SK-N-SH (cell line): ENCODE measurements at regions not wholly inside any gene's neighbourhood (a gene's known extent, or its start where the extent isn't known, plus 50 kb on each side); places are given as distances from the start of the nearest gene placed in this dataset.

Experiments
- CTCF ChIA-PET: fragments of 300-600, 350-600 bp; formaldehyde crosslinking; extraction: SDS; loops from one replicate; lab custom pipeline; 2021; lab: Yijun Ruan, JAX
- POLR2A ChIA-PET: fragments of 350-600 bp; sonication (Branson Sonifier 250); formaldehyde crosslinking; extraction: SDS; loops from one replicate; lab custom pipeline; 2020; ENCODE audit warnings: antibody characterized with exemption, inconsistent platforms; lab: Yijun Ruan, JAX
- DNase-seq: peaks from one replicate; pipeline ENCODE4 v3.0.0; 2012
- H2AFZ ChIP-seq: fragments of 200-600 bp; sonication (generic); 2 replicates; pipeline ENCODE4 v1.8.1; 2016; ENCODE audit warnings: antibody characterized with exemption, mild to moderate bottlenecking, low read depth
- H3F3A ChIP-seq: fragments of 200-600 bp; sonication (generic); replicated peaks from 2 replicates; pipeline ENCODE3; 2016; ENCODE audit warnings: antibody characterized with exemption, mild to moderate bottlenecking; ENCODE audit not compliant: insufficient read depth
- H3K27ac ChIP-seq, 2 experiments: fragments of 200-500 bp in 1 of 2; fragments of 200-600 bp in 1 of 2; sonication (Bioruptor generic) in 1 of 2; sonication (generic), shearing (Covaris generic) in 1 of 2; 2 replicates each; pipeline versions ENCODE4 v1.5.1 to v1.6.1; 2014 to 2016; ENCODE audit warnings: low read depth in 2 of 2, inconsistent platforms in 1 of 2, low read length in 1 of 2, mild to moderate bottlenecking in 1 of 2, mixed read lengths in 1 of 2
- H3K27me3 ChIP-seq: fragments of 200-600 bp; sonication (generic), shearing (Covaris generic); 2 replicates; pipeline ENCODE4 v1.6.1; 2016; ENCODE audit warnings: mixed run types; ENCODE audit not compliant: insufficient read depth
- H3K36me3 ChIP-seq, 2 experiments: fragments of 200-500 bp in 1 of 2; fragments of 200-600 bp in 1 of 2; sonication (Bioruptor generic) in 1 of 2; sonication (generic) in 1 of 2; replicated peaks in 1 of 2; 2 replicates each; pipeline versions ENCODE3 to v1.5.1; 2014 to 2016; ENCODE audit warnings: low read length in 1 of 2, mild to moderate bottlenecking in 1 of 2; ENCODE audit not compliant: insufficient read depth in 2 of 2, control insufficient read depth in 1 of 2
- H3K4me1 ChIP-seq, 2 experiments: fragments of 200-500 bp in 1 of 2; fragments of 200-600 bp in 1 of 2; sonication (Bioruptor generic) in 1 of 2; sonication (generic), shearing (Covaris generic) in 1 of 2; 2 replicates each; pipeline versions ENCODE4 v1.5.1 to v1.6.1; 2014 to 2016; ENCODE audit warnings: low read depth in 1 of 2, low read length in 1 of 2, mixed run types in 1 of 2; ENCODE audit not compliant: insufficient read depth in 2 of 2, control insufficient read depth in 1 of 2
- H3K4me2 ChIP-seq: fragments of 200-600 bp; sonication (generic), shearing (Covaris generic); 2 replicates; pipeline ENCODE4 v1.6.1; 2017; ENCODE audit warnings: mixed run types
- H3K4me3 ChIP-seq, 2 experiments: fragments of 200-500 bp in 1 of 2; fragments of 200-600 bp in 1 of 2; sonication (Bioruptor generic) in 1 of 2; sonication (generic), shearing (Covaris generic) in 1 of 2; 2 replicates each; pipeline versions ENCODE4 v1.5.1 to v1.8.1; 2014 to 2016; ENCODE audit warnings: low read depth in 2 of 2, inconsistent platforms in 1 of 2, low read length in 1 of 2, mild to moderate bottlenecking in 1 of 2, mixed read lengths in 1 of 2, moderate library complexity in 1 of 2
- H3K79me2 ChIP-seq: fragments of 200-600 bp; sonication (generic); 2 replicates; pipeline ENCODE4 v1.8.1; 2017; ENCODE audit warnings: mild to moderate bottlenecking; ENCODE audit not compliant: insufficient read depth
- H3K9ac ChIP-seq: fragments of 200-600 bp; sonication (generic); 2 replicates; pipeline ENCODE4 v1.6.1; 2017; ENCODE audit warnings: mixed run types
- H3K9me2 ChIP-seq: fragments of 200-600 bp; sonication (generic); 2 replicates; pipeline ENCODE4 v1.6.1; 2017; ENCODE audit warnings: mixed run types
- H3K9me3 ChIP-seq: fragments of 200-600 bp; sonication (generic); 2 replicates; pipeline ENCODE4 v1.6.1; 2017; ENCODE audit warnings: mixed run types, mild to moderate bottlenecking, moderate library complexity
- H4K20me1 ChIP-seq: fragments of 200-600 bp; sonication (generic); 2 replicates; pipeline ENCODE4 v1.6.1; 2017; ENCODE audit warnings: mild to moderate bottlenecking, mixed run types; ENCODE audit not compliant: insufficient read depth
- ELF1 ChIP-seq: IDR thresholded peaks from 2 replicates; pipeline ENCODE4 v1.4.0; 2012
- FOSL2 ChIP-seq: IDR thresholded peaks from 2 replicates; pipeline ENCODE4 v1.4.0; 2012; ENCODE audit warnings: low read depth, mild to moderate bottlenecking, moderate library complexity, borderline replicate concordance
- GABPA ChIP-seq: IDR thresholded peaks from 2 replicates; pipeline ENCODE4 v1.4.0; 2012; ENCODE audit warnings: low read depth, mild to moderate bottlenecking
- NRF1 ChIP-seq: IDR thresholded peaks from 2 replicates; pipeline ENCODE4 v1.6.1; 2012; ENCODE audit warnings: low read depth, mild to moderate bottlenecking, low read length
- POLR2AphosphoS5 ChIP-seq: IDR thresholded peaks from 2 replicates; pipeline ENCODE4 v1.6.1; 2012; ENCODE audit warnings: low read depth, low read length
- RAD21 ChIP-seq: IDR thresholded peaks from 2 replicates; pipeline ENCODE4 v1.6.1; 2012; ENCODE audit warnings: mild to moderate bottlenecking, low read length
- RXRA ChIP-seq: IDR thresholded peaks from 2 replicates; pipeline ENCODE4 v1.4.0; 2012; ENCODE audit warnings: low read depth, mild to moderate bottlenecking, borderline replicate concordance
- SIN3A ChIP-seq: IDR thresholded peaks from 2 replicates; pipeline ENCODE4 v1.6.1; 2012; ENCODE audit warnings: low read depth, mild to moderate bottlenecking, low read length, moderate library complexity, borderline replicate concordance
- SMC3 ChIP-seq: IDR thresholded peaks from 2 replicates; pipeline ENCODE4 v1.6.1; 2012; ENCODE audit warnings: low read depth, low read length, improper control_type of control experiment
- YY1 ChIP-seq: IDR thresholded peaks from 2 replicates; pipeline ENCODE4 v1.4.0; 2012; ENCODE audit warnings: low read depth, mild to moderate bottlenecking
- WGBS: methylation state at CpG from one replicate; pipeline ENCODE4 v1.1.6; 2017; ENCODE audit warnings: low lambda C conversion rate; 5-methylcytosine and 5-hydroxymethylcytosine counted together
- TF ChIP-seq, protein P1 (sequence below): IDR thresholded peaks from 2 replicates; pipeline ENCODE4 v1.6.1; 2012; ENCODE audit warnings: mild to moderate bottlenecking, low read depth, low read length, moderate library complexity
- TF ChIP-seq, protein P2 (sequence below): fragments of 200-600 bp; sonication (generic); IDR thresholded peaks from 2 replicates; pipeline ENCODE4 v1.6.1; 2017; ENCODE audit warnings: antibody characterized with exemption, mild to moderate bottlenecking, moderate library complexity
- TF ChIP-seq, protein P3 (sequence below): IDR thresholded peaks from 2 replicates; pipeline ENCODE4; 2012
- TF ChIP-seq, protein P4 (sequence below): IDR thresholded peaks from 2 replicates; pipeline ENCODE4 v1.4.0; 2012; ENCODE audit warnings: low read depth, borderline replicate concordance

DNA sequence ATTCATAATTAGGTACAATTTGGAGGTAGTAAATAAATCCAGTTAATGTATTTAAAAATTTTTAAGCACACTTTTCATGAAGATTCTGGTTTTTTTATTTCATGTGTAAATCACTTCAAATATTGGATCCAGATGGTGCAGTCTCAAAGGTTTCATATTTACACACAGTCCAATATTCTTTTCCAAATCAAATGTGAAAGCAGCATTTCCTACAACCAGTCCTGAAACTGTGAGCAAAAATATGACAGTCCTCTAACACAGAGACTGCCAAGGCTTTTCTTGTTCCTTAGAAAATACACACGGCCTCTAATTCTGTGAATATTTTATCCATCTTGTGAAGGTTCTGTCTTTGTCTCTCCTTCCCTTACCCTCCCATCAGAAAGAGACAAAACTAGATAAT is 645.9 kb downstream of the ARL4A start:
- 4% methylated on average over 1 of the region's 1 CpG for WGBS
- ChIA-PET CTCF (no interaction called here), POLR2A (no interaction called here)
- H4K20me1 ChIP-seq: no peaks in the 10 kb centered on the region
- H3K4me3 ChIP-seq: no peak overlapping the region
- H2AFZ ChIP-seq: no peak overlapping the region
- no peaks in the 10 kb centered on the region for H3F3A ChIP-seq
- no peaks in the 10 kb centered on the region for H3K27me3 ChIP-seq
- H3K4me1 ChIP-seq: no peaks in the 10 kb centered on the region
- TF ChIP-seq SIN3A: no peak
- no peak for TF ChIP-seq GABPA
- no peak for TF ChIP-seq POLR2AphosphoS5
- TF ChIP-seq NRF1: no peak
- TF ChIP-seq, protein P1, sequence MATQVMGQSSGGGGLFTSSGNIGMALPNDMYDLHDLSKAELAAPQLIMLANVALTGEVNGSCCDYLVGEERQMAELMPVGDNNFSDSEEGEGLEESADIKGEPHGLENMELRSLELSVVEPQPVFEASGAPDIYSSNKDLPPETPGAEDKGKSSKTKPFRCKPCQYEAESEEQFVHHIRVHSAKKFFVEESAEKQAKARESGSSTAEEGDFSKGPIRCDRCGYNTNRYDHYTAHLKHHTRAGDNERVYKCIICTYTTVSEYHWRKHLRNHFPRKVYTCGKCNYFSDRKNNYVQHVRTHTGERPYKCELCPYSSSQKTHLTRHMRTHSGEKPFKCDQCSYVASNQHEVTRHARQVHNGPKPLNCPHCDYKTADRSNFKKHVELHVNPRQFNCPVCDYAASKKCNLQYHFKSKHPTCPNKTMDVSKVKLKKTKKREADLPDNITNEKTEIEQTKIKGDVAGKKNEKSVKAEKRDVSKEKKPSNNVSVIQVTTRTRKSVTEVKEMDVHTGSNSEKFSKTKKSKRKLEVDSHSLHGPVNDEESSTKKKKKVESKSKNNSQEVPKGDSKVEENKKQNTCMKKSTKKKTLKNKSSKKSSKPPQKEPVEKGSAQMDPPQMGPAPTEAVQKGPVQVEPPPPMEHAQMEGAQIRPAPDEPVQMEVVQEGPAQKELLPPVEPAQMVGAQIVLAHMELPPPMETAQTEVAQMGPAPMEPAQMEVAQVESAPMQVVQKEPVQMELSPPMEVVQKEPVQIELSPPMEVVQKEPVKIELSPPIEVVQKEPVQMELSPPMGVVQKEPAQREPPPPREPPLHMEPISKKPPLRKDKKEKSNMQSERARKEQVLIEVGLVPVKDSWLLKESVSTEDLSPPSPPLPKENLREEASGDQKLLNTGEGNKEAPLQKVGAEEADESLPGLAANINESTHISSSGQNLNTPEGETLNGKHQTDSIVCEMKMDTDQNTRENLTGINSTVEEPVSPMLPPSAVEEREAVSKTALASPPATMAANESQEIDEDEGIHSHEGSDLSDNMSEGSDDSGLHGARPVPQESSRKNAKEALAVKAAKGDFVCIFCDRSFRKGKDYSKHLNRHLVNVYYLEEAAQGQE: no peak
- TF ChIP-seq FOSL2: no peak
- TF ChIP-seq RXRA: no peak
- TF ChIP-seq, protein P2, sequence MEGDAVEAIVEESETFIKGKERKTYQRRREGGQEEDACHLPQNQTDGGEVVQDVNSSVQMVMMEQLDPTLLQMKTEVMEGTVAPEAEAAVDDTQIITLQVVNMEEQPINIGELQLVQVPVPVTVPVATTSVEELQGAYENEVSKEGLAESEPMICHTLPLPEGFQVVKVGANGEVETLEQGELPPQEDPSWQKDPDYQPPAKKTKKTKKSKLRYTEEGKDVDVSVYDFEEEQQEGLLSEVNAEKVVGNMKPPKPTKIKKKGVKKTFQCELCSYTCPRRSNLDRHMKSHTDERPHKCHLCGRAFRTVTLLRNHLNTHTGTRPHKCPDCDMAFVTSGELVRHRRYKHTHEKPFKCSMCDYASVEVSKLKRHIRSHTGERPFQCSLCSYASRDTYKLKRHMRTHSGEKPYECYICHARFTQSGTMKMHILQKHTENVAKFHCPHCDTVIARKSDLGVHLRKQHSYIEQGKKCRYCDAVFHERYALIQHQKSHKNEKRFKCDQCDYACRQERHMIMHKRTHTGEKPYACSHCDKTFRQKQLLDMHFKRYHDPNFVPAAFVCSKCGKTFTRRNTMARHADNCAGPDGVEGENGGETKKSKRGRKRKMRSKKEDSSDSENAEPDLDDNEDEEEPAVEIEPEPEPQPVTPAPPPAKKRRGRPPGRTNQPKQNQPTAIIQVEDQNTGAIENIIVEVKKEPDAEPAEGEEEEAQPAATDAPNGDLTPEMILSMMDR: no peak
- TF ChIP-seq, protein P3, sequence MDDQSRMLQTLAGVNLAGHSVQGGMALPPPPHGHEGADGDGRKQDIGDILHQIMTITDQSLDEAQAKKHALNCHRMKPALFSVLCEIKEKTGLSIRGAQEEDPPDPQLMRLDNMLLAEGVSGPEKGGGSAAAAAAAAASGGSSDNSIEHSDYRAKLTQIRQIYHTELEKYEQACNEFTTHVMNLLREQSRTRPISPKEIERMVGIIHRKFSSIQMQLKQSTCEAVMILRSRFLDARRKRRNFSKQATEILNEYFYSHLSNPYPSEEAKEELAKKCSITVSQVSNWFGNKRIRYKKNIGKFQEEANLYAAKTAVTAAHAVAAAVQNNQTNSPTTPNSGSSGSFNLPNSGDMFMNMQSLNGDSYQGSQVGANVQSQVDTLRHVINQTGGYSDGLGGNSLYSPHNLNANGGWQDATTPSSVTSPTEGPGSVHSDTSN: no peak
- no peak for TF ChIP-seq YY1
- no peak for TF ChIP-seq SMC3
- no peak for TF ChIP-seq ELF1
- TF ChIP-seq, protein P4, sequence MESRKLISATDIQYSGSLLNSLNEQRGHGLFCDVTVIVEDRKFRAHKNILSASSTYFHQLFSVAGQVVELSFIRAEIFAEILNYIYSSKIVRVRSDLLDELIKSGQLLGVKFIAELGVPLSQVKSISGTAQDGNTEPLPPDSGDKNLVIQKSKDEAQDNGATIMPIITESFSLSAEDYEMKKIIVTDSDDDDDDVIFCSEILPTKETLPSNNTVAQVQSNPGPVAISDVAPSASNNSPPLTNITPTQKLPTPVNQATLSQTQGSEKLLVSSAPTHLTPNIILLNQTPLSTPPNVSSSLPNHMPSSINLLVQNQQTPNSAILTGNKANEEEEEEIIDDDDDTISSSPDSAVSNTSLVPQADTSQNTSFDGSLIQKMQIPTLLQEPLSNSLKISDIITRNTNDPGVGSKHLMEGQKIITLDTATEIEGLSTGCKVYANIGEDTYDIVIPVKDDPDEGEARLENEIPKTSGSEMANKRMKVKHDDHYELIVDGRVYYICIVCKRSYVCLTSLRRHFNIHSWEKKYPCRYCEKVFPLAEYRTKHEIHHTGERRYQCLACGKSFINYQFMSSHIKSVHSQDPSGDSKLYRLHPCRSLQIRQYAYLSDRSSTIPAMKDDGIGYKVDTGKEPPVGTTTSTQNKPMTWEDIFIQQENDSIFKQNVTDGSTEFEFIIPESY: no peak
- TF ChIP-seq RAD21: no peak
- no peaks in the 10 kb centered on the region for H3K79me2 ChIP-seq
- H3K36me3 ChIP-seq: no peaks in the 10 kb centered on the region
- no peaks in the 10 kb centered on the region for H3K9me2 ChIP-seq
- no peak for DNase-seq
- no peak overlapping the region for H3K27ac ChIP-seq
- H3K9me3 ChIP-seq: no peaks in the 10 kb centered on the region
- no peak overlapping the region for H3K4me2 ChIP-seq
- no peak overlapping the region for H3K9ac ChIP-seq
